ENCODE measurements at regions not wholly inside any gene's neighbourhood (a gene's known extent, or its start where the extent isn't known, plus 50 kb on each side); places are given as distances from the start of the nearest gene placed in this dataset.
"Not testable (repeated sequence)": the region's sequence is repeated elsewhere in the genome, so short reads cannot be mapped to it uniquely, and the experiment has no call there.

DNA sequence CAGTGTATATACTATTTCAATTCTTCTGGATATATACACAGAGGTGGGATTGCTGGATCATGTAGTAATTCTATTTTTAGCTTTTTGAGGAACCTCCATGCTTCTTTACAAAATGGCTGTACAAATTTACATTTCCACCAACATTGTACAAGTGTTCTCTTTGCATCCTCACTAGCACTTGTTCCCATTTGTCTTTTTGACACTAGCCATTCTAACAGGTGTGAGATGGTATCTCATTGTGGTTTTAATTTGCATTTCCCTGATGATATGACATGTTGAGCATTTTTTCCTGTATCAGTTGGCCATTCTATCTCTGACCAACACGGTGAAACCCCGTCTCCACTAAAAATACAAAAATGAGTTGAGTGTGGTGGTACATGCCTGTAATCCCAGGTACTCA, 68.1 kb upstream of the PMEPA1 start:
- no peak for DNase-seq

GRCh38 chr20:57774951-57775350, 65.1 kb upstream of the PMEPA1 start:
- DNase-seq = no peak

DNA sequence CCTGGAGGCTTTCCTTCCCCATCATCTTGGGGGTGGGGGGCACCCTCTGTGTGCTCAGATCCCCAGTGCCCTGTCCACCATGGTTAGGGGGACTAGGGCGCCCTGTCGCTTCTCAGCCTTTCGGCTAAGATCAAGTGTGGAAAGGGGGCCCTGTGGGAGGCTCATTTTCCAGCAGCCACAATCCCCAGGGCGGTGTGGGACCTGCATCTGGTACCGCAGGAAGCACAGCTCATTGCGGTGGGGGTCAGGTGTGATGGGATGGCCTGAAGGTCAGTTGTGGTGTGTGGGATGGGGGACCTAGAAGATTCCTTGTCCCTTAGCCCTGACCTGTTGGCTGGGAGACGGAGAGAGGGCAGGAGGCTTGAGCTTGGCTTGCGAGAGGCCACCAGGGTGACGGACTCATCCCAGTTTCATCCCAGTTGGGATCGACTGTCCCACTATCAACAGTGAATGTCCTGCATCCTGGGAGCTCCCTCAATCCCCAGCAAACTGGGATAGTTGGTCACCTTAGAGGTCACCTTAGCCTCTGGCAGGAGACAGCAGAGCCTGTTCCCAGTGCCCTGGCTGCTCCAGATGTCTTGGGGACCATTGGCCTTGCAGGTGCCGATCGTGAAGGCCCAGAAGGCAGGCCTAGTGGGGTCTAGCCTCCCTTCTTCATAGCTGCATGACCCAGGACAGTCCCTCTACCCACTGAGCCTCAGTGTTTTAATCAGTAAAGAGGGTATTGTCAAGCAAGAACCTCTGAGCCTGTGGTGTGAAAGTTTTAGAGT, 64.5 kb upstream of the PMEPA1 start:
- DNase-seq = no peak

DNA sequence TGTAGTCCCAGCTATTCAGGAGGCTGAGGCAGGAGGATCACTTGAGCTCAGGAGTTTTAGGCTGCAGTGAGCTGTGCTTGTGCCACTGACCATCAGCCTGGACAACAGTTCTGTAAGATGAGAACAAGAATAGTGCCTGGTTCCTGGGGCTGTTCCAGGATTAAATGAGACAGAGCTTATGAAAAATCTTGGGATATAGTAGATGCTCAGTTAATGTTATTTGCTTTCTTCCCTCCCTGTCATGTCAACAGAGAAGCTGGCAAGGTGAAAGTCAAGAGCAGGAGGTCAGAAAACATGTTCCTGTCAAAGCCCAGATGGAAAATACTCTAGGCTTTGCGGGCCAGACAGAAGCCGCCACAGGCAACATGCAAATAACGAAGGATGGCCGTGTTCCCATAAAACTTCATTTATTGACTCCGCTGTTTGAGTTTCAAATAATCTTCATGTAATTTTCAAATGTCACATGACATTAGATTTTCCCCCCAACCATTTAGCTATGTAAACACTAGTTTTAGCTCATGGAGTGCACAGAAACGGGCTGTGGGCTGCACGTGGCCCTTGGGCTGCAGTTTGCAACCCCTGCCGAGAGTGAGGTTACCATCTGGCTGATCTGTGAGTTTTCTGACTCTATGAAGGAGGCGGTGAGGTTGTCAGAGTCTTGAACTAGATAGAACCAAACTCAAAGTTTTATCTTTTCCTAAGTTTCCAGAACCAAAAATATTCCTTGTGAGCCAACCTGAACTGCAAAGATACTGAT, 63.4 kb upstream of the PMEPA1 start:
- DNase-seq = no peak

- DNase-seq = peak; percentile 10
Observed at GRCh38 chr20:57772349-57772964, 62.6 kb upstream of the PMEPA1 start.

DNA sequence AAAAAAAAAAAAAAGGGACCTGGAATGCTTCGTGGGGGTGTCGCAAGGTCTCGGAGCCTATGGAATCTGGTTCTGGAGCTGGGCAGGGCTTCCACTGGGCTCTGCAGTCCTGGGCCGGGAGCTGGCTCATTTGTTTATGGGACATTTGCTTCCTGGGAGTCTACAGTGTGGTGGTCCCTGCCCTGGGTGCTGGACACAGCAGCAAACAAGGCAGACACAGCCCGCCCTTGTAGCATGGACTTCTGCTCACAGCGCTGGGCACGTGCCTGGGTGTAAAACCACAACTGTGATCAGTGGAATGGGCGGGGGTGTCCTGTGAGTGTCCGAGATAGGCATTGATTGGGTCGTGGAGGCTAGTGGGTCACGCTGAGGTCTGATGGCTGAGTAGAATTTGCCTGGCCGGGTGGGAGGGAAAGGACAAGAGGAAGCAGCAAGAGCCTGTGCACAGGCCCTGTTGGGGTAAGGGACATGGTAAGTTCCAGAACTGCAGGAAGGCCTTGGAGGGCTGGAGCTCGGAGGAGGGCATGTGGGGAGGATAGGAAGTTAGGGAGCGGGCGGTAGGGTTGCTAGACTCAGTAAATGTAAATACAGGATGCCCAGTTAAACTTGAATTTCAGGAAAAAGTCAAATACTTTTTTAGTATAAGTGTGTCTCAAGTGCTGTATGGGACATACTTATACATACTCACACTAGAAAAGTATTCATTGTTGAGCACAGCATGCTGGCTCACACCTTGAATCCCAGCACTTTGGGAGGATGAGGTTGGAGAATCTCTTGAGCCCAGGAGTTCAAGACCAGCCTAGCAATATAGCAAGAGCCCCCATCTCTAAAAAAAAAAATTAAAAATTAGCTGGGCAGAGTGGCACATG, 61.3 kb upstream of the PMEPA1 start:
- no peak for DNase-seq

GRCh38 chr20:57770401-57770800, 60.6 kb upstream of the PMEPA1 start:
- DNase-seq = not testable (repeated sequence)

- no peak for DNase-seq
Observed at GRCh38 chr20:57769756-57770155, 59.9 kb upstream of the PMEPA1 start.

- DNase-seq = no peak
Observed at GRCh38 chr20:57768519-57768918, 58.7 kb upstream of the PMEPA1 start.

GRCh38 chr20:57767441-57767840, 57.6 kb upstream of the PMEPA1 start:
- no peak for DNase-seq

- no peak for DNase-seq
Observed at GRCh38 chr20:57763235-57763595, 53.4 kb upstream of the PMEPA1 start.

DNA sequence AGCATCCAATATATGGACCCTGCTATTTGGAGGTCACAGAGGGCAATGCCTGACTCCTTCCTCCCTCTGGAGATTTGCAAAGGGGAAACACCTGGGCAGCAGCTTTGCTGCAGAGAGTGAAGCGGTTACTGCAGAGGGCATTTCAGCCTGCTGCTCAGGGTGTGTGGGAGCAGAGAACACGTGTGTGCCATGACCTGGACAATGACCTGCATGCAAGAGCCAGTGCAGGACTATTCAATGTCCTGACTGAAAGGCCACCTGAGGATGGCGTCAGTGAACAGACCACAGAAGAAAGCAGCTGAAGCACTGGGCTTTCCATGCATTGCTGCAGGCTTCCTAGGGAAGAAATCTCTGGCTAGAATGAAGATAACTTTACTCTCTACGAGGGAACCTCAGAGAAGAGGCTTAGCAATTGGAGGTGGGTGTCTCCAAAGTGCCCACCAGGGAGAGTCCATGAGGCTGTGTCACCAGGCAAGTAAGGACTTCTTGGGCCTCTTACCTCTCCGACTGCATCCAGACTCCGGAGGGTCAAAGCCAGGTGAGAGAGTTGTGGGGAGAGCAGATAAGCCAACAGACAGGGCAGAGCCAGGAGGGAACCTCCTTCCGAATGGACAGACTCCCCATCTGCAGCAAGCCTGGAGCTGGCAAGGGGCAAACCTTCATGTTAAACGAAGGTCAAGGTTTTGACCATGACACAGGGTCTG, 52.9 kb upstream of the PMEPA1 start:
- DNase-seq = no peak

GRCh38 chr20:57761413-57761734, 51.6 kb upstream of the PMEPA1 start:
- DNase-seq = no peak

- DNase-seq = no peak
Observed at GRCh38 chr20:57760698-57761412, 51.0 kb upstream of the PMEPA1 start.

- no peak for DNase-seq
Observed at GRCh38 chr20:57759724-57760123, 49.9 kb upstream of the PMEPA1 start.

Measured in activated CD4-positive, alpha-beta T cell treated with anti-CD3 and anti-CD28 coated beads, Interleukin-2, amount 50 U/mL, for 16 hours (primary cell).